GM23338 (cell line): ENCODE measurements at regions not wholly inside any gene's neighbourhood (a gene's known extent, or its start where the extent isn't known, plus 50 kb on each side); places are given as distances from the start of the nearest gene placed in this dataset.
A peak's percentile ranks its signal among the peaks of the same experiment; 100 is the strongest.

Source experiments
- ATAC-seq: fragments of 200-7000 bp; cut with Tn5 transposase; 3 replicates; pipeline ENCODE4 v1.9.1; 2020
- DNase-seq: peaks from one replicate; pipeline ENCODE4 v3.0.0-alpha.2; 2015; ENCODE audit warnings: low spot score
- H2AFZ ChIP-seq: fragments of 200-600 bp; sonication (generic); 2 replicates; pipeline ENCODE4 v1.8.0; 2016; ENCODE audit warnings: antibody characterized with exemption, mild to moderate bottlenecking, moderate library complexity
- H3F3A ChIP-seq: fragments of 200-600 bp; sonication (generic); replicated peaks from 2 replicates; pipeline ENCODE4 v1.8.0; 2017; ENCODE audit warnings: antibody characterized with exemption, mixed run types, low read depth
- H3K27ac ChIP-seq: fragments of 200-600 bp; sonication (generic); 2 replicates; pipeline ENCODE4 v1.6.1; 2016; ENCODE audit warnings: low read depth
- H3K27me3 ChIP-seq: fragments of 200-600 bp; sonication (generic); 2 replicates; pipeline ENCODE4 v1.8.0; 2016; ENCODE audit warnings: mild to moderate bottlenecking, mixed run types, moderate library complexity; ENCODE audit not compliant: insufficient read depth
- H3K36me3 ChIP-seq: fragments of 200-600 bp; sonication (generic); 2 replicates; pipeline ENCODE4 v1.8.0; 2016; ENCODE audit warnings: mild to moderate bottlenecking; ENCODE audit not compliant: insufficient read depth
- H3K4me1 ChIP-seq: fragments of 200-600 bp; sonication (generic); 2 replicates; pipeline ENCODE4 v1.8.0; 2016; ENCODE audit warnings: mild to moderate bottlenecking, moderate library complexity; ENCODE audit not compliant: insufficient read depth
- H3K4me2 ChIP-seq: fragments of 200-600 bp; sonication (generic); 2 replicates; pipeline ENCODE4 v1.7.1; 2017; ENCODE audit warnings: mixed run types
- H3K4me3 ChIP-seq: fragments of 200-600 bp; sonication (generic); 2 replicates; pipeline ENCODE4 v1.6.1; 2016; ENCODE audit warnings: mixed run types
- H3K79me2 ChIP-seq: fragments of 200-600 bp; sonication (generic); replicated peaks from 2 replicates; pipeline ENCODE4 v1.8.0; 2017; ENCODE audit warnings: mild to moderate bottlenecking; ENCODE audit not compliant: insufficient read depth
- H3K9me2 ChIP-seq: fragments of 200-600 bp; sonication (generic); 2 replicates; pipeline ENCODE4 v1.8.0; 2017; ENCODE audit not compliant: insufficient read depth
- H4K20me1 ChIP-seq: fragments of 200-600 bp; sonication (generic); replicated peaks from 2 replicates; pipeline ENCODE4 v1.8.0; 2017; ENCODE audit warnings: mild to moderate bottlenecking; ENCODE audit not compliant: insufficient read depth
- H3K27ac Mint-ChIP-seq: 2 replicates; pipeline ENCODE4 v1.8.0; 2020; ENCODE audit warnings: inconsistent platforms, mild to moderate bottlenecking, moderate library complexity, mixed read lengths
- H3K27me3 Mint-ChIP-seq: 3 replicates; pipeline ENCODE4 v1.8.0; 2022; ENCODE audit warnings: low read depth, mild to moderate bottlenecking, moderate library complexity, mixed read lengths, inconsistent platforms; ENCODE audit not compliant: insufficient read depth, poor library complexity
- H3K36me3 Mint-ChIP-seq: 3 replicates; pipeline ENCODE4 v1.8.0; 2021; ENCODE audit warnings: low read depth, mild to moderate bottlenecking, inconsistent platforms, moderate library complexity, mixed read lengths
- H3K4me1 Mint-ChIP-seq: 3 replicates; pipeline ENCODE4 v1.8.0; 2020; ENCODE audit warnings: mild to moderate bottlenecking, inconsistent platforms, mixed read lengths
- H3K4me3 Mint-ChIP-seq: 3 replicates; pipeline ENCODE4 v1.8.0; 2021; ENCODE audit warnings: moderate library complexity, mild to moderate bottlenecking, inconsistent platforms, mixed read lengths
- H3K9me3 Mint-ChIP-seq: 3 replicates; pipeline ENCODE4 v1.8.0; 2020; ENCODE audit warnings: moderate library complexity, mild to moderate bottlenecking, inconsistent platforms, mixed read lengths
- CREB1 ChIP-seq: fragments of 250-450 bp; sonication (Bioruptor Pico); IDR thresholded peaks from 2 replicates; pipeline ENCODE4 v1.5.0; 2020; ENCODE audit warnings: low read depth, mild to moderate bottlenecking, moderate library complexity
- CTCF ChIP-seq, 2 experiments: fragments of 200-600 bp in 1 of 2; sonication (generic) in 1 of 2; conservative IDR thresholded peaks; 2 replicates each; pipeline versions ENCODE4 v1.5.1 to v1.6.1; 2016 to 2017; ENCODE audit warnings: antibody characterized with exemption in 2 of 2, low read depth in 2 of 2, mild to moderate bottlenecking in 2 of 2, moderate library complexity in 1 of 2
- ETS1 ChIP-seq: IDR thresholded peaks from 2 replicates; pipeline ENCODE4 v1.6.1; 2016; ENCODE audit warnings: antibody characterized with exemption
- EZH2 ChIP-seq: fragments of 200-600 bp; sonication (generic); IDR thresholded peaks from one replicate; pipeline ENCODE4 v1.8.0; 2017; ENCODE audit warnings: antibody characterized with exemption, mild to moderate bottlenecking, low read depth; ENCODE audit not compliant: unreplicated experiment
- EZH2phosphoT487 ChIP-seq: fragments of 200-600 bp; sonication (generic); IDR thresholded peaks from one replicate; pipeline ENCODE4 v1.8.1; 2018; ENCODE audit warnings: antibody characterized with exemption; ENCODE audit not compliant: unreplicated experiment
- JUNB ChIP-seq: IDR thresholded peaks from one replicate; pipeline ENCODE4 v1.6.1; 2016; ENCODE audit warnings: antibody characterized with exemption; ENCODE audit not compliant: unreplicated experiment
- NANOG ChIP-seq: IDR thresholded peaks from 2 replicates; pipeline ENCODE4 v1.6.1; 2016; ENCODE audit warnings: antibody characterized with exemption, borderline replicate concordance
- POLR2AphosphoS5 ChIP-seq: IDR thresholded peaks from 2 replicates; pipeline ENCODE4 v1.6.1; 2016; ENCODE audit warnings: antibody characterized with exemption, low read depth
- REST ChIP-seq: IDR thresholded peaks from one replicate; pipeline ENCODE4 v1.6.1; 2018; ENCODE audit warnings: antibody characterized with exemption; ENCODE audit not compliant: unreplicated experiment
- STAT1 ChIP-seq: IDR thresholded peaks from one replicate; pipeline ENCODE4 v1.6.1; 2016; ENCODE audit warnings: antibody characterized with exemption; ENCODE audit not compliant: unreplicated experiment
- ZNF114 ChIP-seq: fragments of 250-450 bp; sonication (Bioruptor Pico); IDR thresholded peaks from 2 replicates; pipeline ENCODE4 v1.5.0; 2020; ENCODE audit warnings: mild to moderate bottlenecking, moderate library complexity
- ZNF331 ChIP-seq: fragments of 250-450 bp; sonication (Bioruptor Pico); IDR thresholded peaks from 2 replicates; pipeline ENCODE4 v1.5.0; 2020; ENCODE audit warnings: low read depth, mild to moderate bottlenecking, moderate library complexity
- ZNF462 ChIP-seq: fragments of 250-450 bp; sonication (Bioruptor Pico); IDR thresholded peaks from 2 replicates; pipeline ENCODE4 v1.5.0; 2020; ENCODE audit warnings: mild to moderate bottlenecking, moderate library complexity

GRCh38 chr3:76943671-76944070 lies 96.2 kb upstream of the ROBO2 start:
- DNase-seq: no peak
- Histone ChIP-seq H3F3A (no peaks in the 10 kb centered on the region), H3K4me2 (no peak overlapping the region), H3K9me2 (no peaks in the 10 kb centered on the region), H3K79me2 (no peaks in the 10 kb centered on the region), H3K36me3 (no peaks in the 10 kb centered on the region), H2AFZ (no peak overlapping the region), H3K27me3 (no peaks in the 10 kb centered on the region), H4K20me1 (no peaks in the 10 kb centered on the region), H3K27ac (no peak overlapping the region), H3K4me1 (peaks cover 22% of the 10 kb centered on the region; the same call in 1 of the 2 replicates), H3K4me3 (no peak overlapping the region)
- H3K4me3 Mint-ChIP-seq: no peak overlapping the region
- no peak for TF ChIP-seq CTCF (conservative IDR thresholded peaks at IDR 0.05; ENCODE audit: low read depth in 2 of 2)
- TF ChIP-seq NANOG: no peak
- no peak for TF ChIP-seq ETS1
- TF ChIP-seq ZNF114 (CRISPR knock-in tag): no peak
- TF ChIP-seq CREB1 (CRISPR knock-in tag): no peak
- no peak for TF ChIP-seq ZNF331 (CRISPR knock-in tag)
- no peak for TF ChIP-seq EZH2phosphoT487
- no peak for TF ChIP-seq JUNB
- TF ChIP-seq REST: no peak
- no peak for TF ChIP-seq STAT1
- no peak for TF ChIP-seq EZH2
- TF ChIP-seq ZNF462 (CRISPR knock-in tag): no peak
- TF ChIP-seq POLR2AphosphoS5: no peak
- no peaks in the 10 kb centered on the region; the same call in 2 of the 3 replicates for H3K9me3 Mint-ChIP-seq
- ATAC-seq: no peak
- peaks cover 3% of the 10 kb centered on the region; the same call in 1 of the 3 replicates for H3K36me3 Mint-ChIP-seq
- H3K27me3 Mint-ChIP-seq: peaks cover 2% of the 10 kb centered on the region
- H3K4me1 Mint-ChIP-seq: peaks cover 19% of the 10 kb centered on the region
- H3K27ac Mint-ChIP-seq: peak overlapping the region; percentile 26; the same call in 1 of the 2 replicates
